Head of caudate nucleus (tissue), 42 donors: ENCODE measurements at regions not wholly inside any gene's neighbourhood (a gene's known extent, or its start where the extent isn't known, plus 50 kb on each side); places are given as distances from the start of the nearest gene placed in this dataset.
"Not testable (repeated sequence)": the region's sequence is repeated elsewhere in the genome, so short reads cannot be mapped to it uniquely, and the experiment has no call there.

ENCODE experiments used
- DNase-seq, 42 donors: peaks; one replicate each; pipeline versions ENCODE4 v3.0.0 to v3.0.0-alpha.2; 2020 to 2021; ENCODE audit warnings: mixed read lengths in 7 of 42
- intact Hi-C: fragments of 100-400 bp; cut with DNase I; formaldehyde crosslinking; loops from one replicate; pipeline ENCODE4 v1.15.0; 2022

DNA sequence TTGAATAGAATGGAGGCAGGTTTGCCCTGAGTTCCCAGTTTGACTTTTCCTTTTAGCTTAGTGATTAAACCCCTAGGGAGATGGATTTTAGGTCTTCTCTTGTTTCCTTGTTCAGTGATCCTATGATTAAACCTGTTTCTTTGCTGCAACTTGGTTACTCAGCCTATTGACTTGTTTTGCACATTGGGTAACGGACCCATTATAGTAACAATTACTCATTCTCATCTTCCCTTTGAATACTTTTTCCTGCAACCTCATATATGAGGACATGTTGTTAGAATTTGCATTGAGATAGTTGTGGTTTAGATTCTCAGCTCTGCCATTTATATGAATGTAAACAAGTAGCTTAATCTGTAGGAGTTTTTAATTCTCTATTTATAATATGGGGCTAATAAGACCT is 489.2 kb upstream of the CNTN5 start:
- no peak for DNase-seq
- intact Hi-C loops: no loop called here

DNA sequence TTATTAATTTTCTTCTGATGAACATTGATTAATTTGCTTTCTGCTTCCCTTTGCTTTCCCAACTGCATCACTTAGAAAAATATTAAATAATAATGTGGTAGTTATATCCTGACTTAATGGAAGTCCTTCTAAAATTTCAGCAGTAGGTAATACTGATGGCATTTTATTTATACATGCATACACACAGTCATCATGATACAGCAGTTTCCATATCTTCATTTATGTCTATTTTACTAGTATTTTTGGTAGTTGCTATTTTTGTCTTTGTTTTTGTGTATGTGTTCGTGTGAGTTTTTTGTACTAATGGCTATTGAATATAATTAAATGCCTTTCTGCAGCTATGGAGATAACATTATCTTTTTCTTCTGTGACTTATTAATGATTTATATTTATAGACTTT is 484.7 kb upstream of the CNTN5 start:
- intact Hi-C loops: no loop called here
- DNase-seq: no peak

DNA sequence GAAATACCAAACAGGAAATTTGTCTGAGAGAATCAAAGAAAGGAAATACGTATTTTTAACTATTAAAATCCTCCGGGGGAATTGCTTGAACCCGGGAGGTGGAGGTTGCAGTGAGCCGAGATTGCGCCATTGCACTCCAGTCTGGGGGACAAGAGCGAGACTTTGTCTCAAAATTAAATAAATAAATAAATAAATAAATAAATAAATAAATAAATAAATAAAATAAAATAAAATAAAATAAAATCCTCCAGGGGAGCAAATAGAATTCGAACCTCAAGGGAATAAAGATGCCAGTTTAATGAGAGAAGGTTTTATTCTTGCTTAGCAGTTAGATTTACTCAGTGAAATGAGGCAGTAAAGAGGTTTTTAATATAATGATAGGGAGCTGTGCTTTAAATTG is 482.4 kb upstream of the CNTN5 start:
- DNase-seq, intact Hi-C loops: not testable (repeated sequence)

DNA sequence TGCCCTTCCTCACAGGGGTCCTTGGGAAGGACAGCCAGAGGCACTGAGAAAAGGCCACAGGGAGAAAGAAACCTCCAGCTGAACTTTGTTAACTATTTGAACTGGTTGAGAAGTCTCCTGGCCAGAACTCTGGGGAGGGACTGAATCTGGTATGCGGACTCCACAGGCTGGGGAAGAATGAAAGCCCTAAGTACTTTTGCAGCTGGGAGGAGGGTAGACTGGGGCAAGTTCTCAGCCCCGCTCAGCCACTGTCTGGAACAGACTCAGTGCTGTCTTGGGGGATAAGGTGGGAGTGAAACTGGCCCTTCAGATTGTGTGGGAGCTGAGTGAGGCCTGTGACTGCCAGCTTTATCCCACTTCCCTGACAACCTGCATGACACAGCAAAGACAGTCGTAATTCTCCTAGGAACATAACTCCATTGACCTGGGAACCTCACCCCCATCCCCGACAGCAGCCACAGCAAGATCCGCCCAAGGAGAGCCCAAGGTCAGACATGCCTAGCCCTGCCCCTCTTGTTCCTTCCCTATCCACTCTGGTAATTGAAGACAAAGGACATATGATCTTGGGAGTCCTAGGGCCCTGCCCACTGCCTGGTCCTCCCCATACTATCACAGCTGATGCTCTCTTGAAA is 475.1 kb upstream of the CNTN5 start:
- DNase-seq: no peak
- intact Hi-C loops: no loop called here

DNA sequence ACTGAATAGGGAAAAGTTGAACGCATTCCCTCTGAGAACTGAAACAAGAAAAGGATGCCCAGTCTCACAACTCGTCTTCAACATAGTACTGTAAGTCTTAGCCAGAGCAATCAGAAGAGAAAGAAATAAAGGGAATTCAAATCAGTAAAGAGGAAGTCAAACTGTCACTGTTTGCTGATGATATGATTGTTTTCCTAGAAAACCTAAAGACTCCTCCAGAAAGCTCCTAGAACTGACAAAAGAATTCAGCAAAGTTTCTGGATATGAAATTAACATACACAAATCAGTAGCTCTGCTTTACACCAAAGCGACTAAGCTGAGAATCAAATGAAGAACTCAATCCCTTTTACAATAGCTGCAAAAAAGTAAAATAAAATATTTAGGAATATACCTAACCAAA is 471.2 kb upstream of the CNTN5 start:
- DNase-seq: no peak
- intact Hi-C loops: no loop called here

DNA sequence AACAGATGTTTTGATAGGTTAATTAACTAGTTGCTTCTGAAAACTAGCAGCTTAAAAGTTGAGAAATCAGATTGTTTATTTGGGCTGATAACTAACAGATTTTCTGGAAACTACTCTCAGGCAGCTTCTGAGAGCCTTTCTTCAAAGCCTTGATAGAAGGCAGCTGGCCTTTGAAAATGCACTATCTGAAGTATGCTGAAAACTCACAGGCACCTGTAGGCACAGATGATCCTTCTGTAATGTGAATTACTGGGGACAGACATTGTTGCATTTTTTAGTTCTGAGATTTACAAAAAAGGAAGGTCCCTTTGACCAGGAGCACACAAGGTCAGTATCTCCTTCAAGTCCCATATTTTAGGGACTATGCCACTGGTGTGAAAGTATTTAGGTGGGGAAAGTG is 460.8 kb upstream of the CNTN5 start:
- intact Hi-C loops: no loop called here
- DNase-seq: no peak

DNA sequence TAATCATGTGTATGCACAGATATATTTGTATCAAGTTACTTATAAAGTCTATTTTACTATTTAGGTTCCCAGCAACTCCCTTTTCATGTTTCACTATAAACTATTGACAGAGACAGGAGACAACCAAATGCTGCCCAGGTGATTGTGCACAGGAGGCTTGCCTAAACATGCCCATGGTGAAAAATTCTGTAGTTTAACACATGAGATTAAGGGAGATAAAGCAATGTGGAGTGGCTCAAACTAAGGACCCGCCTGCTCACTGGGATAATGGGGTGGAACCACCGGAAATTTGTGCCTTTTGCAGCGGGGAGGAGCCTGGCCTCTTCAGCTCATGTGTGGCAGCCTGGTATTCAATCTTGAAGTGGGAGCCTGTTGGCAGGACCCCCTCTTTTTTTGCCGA is 459.5 kb upstream of the CNTN5 start:
- intact Hi-C loops: no loop called here
- DNase-seq: no peak

DNA sequence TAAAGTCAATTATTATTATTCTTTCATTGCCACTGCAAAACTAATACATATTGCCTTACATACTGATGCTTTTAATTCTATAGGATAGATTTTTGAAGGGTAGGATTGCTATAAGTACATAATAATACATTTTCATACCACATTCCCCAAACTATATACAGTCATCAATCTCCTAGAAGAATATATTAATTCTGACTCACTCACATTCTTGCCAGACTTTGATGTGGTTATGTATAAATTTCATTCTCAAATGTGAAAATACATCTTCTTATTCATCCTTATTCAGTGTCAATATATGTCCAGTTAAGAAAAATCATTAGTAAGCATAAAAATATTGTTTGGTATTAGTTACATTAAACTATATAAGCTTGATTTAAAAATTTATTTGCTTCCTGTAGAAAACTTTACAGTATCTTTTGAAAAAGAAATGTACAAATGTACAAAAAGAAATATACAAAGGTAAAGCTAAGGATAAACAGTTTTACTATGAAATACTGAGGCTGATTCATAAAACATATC is 458.8 kb upstream of the CNTN5 start:
- intact Hi-C loops: no loop called here

DNA sequence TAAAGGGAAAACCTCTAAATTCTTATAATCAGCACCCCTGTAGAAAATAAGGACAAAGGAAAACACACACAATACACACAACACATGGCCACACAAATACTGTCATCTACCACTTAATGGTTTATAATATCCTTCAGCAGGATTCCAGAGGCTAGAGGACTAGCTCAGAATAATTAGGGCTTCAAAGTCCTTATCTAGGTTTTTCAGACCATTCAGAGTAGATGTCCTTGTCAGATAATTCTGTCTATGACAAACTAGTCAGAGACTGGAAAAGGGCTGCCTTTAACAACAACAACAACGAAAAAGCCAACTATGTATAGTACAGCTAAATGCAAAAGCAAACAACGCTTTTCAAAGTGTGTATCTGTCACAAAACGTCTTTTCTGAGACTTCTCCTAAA is 456.5 kb upstream of the CNTN5 start:
- intact Hi-C loops: no loop called here
- DNase-seq: no peak

More for the DNA sequence above, 458.8 kb upstream of the CNTN5 start:
- no peak for DNase-seq

DNA sequence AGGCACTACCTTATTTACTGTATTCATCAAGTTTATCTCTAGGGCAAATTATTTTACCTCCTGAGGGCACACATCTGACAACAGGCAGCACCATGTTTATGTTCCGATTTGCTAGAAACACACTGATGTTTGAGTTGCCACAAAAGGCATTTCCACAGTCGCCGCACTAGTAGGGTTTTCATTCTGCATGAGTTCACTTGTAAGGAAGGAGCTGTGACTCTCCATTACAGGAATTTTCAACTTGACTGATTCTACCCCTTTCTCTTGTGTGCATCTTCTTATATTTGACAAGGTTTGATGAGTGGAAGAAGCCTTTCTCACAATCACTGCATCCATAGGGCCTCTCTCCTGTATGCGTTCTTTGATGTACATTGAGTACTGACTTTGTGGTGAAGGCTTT is 455.9 kb upstream of the CNTN5 start:
- DNase-seq: no peak
- intact Hi-C loops: no loop called here

DNA sequence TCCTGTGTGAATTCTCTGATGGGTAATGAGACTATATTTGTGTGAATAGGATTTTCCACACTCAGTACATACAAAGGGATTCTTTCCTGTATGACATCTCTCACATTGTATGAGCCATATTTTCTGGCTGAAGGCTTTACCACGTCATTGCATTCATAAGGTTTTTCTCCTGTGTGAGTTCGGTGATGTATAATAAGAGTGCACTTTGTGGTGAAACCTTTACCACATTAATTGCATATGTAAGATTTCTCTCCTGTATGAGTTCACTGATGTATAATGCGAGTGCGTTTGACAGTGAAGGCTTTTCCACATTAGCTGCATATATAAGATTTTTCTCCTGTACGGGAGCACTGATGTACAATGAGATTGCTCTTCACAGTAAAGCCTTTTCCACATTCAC is 455.4 kb upstream of the CNTN5 start:
- no peak for DNase-seq
- intact Hi-C loops: no loop called here

DNA sequence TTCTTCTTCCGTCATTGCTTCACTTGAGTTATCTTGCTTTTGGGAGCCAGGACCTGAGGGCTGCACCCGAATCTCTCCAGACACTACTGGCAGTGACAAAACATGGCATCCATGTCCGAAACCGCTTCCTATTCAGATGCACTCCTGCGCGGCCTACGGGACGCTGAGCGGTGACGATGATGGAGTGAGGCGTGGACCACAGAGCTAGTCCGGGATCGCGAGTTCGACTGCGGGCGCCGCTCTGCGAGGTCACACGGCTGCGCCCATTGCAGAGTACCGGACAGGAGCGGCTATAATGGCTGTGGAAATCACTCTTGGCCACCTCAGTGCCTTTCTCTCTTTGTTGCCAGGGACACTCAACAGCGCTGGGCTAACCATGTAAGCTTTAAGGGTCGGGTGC is 453.8 kb upstream of the CNTN5 start:
- no peak for DNase-seq
- intact Hi-C loops: no loop called here

DNA sequence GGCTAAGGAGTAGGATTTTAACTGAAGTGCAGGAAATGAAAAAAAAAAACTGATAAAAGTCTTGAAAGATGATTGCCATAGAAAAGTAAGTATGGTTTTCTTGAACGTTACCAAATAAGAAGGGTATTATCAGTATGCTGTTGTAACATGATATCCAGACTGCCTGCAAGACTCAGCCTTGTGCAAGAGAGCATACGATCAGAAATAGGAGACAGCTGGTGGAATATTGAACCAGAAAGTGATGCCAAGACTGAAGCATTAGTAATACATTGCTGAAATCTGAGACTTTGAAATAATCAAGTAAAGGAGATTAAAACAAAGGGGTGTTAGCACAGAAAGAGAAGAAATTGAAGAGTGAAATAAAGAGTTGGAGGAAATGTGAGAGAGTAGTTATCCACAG is 452.7 kb upstream of the CNTN5 start:
- intact Hi-C loops: no loop called here

DNA sequence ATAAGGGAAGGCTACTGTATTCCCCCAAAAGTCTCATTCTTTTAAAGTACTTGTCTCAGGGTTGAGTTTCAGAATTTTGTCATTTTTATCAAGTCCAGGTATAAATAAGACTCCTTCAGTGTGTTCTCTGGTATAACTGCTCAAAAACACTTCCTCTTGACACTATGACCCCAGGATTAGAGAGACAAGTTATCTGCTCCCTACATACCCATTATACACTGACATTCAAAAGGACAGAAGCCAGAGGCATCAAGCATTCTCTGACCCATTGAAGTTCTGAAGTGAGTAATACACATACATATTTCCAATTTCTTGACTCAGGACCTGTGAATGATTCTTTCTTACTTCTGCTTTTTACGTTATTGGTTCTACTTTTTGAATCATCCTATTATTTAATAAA is 447.8 kb upstream of the CNTN5 start:
- intact Hi-C loops: no loop called here
- no peak for DNase-seq

More for the DNA sequence above, 452.7 kb upstream of the CNTN5 start:
- DNase-seq: no peak

DNA sequence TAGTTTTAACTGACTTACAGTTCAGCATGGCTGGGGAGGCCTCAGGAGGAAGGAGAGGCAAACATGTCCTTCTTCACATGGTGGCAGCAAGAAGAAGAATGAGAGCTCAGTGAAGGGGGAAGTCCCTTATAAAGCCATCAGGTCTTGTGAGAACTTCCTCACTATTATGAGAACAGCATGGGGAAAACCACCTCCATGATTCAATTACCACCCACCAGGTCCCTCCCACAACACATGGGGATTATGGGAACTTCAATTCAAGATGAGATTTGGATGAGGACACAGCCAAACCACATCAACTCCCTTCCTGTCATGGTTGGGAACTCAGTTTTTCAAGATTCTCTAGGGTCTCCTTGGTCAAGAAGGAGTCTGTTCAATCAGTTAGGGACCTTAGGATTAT is 432.9 kb upstream of the CNTN5 start:
- intact Hi-C loops: no loop called here
- no peak for DNase-seq

DNA sequence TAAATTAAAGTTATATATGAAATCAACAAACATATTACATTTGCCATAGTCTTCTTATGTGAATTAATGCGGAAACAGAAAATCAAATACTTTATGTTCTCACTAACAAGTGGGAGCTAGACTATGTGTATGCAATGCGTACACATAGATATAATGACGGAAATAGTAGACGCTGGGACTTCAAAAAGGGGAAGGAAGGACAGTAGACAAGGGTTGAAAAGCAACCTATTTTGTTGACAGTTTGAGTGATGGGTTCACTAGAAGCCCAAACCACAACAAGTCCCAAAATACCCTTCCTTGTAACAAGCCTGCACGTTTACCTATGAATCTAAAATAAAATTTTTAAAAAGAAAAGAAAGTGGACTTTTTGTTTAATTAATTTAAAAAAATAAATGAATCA is 430.8 kb upstream of the CNTN5 start:
- DNase-seq: no peak
- intact Hi-C loops: no loop called here

DNA sequence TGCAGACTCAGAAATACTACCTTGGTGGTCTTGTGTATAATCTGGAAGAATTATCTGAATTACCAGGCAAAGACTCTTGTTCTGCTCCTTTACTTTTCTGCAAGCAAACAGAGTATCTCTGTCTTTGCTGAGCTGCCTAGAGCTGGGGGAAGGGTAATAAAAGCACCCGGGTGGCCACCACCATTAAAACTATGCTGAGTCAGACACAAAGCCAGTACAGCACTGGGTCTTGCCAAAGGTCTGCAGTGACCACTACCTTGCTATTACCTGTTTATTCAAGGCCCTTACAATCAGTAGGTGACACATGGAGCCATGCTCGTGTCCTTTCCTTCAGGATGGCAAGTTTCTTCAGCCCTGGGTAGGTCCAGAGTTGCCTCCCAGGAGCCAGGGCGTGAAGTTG is 420.6 kb upstream of the CNTN5 start:
- no peak for DNase-seq
- intact Hi-C loops: no loop called here

DNA sequence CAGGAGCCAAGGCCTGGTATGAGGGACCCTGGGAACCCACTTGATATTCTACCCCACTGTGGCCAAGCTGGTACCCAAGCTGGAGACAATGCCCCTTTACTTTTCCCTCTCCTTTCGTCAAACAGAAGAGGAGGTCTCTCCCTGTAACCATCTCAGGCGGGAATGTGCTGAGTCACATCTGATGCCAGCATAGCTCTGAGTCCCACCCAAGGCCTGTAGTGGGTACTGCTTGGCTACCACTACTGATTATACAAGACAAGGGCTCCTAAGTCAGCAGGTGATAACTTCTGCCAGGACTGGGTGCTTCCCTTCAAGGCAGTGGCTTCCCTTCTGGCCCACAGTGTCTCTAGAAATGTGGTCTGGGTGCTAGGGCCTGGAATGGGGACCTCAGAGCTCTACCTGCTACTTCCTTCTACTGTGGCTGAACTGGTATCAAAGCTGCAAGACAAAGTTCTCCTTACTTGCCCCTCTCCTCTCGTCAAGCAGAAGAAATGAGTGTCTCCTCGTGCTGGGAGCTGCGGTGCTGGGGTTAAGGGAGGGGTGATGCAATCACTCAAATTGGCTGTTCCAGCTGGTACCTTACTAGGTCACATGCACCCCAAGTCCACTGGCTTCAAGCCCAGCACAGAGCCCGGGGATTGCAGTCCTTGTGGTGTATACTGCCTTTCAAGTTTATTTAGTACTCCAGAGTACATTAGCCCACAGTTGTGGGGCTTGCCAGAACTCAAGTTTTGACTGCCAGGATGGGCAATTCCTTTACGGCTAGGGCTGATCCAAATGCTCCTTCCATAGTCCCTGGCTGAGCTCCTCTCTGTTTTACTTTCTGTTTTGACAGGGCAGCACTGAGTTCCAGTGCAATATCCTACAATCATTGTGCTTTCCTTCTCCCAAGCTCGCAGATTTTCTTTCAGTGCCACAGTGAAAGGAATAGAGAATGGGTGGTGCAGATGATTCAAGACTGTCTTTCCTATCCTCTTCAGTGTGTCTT is 419.7 kb upstream of the CNTN5 start:
- intact Hi-C loops: no loop called here
- peak in 17 of 42 donors; percentile 5 to 55 (median 24) for DNase-seq

DNA sequence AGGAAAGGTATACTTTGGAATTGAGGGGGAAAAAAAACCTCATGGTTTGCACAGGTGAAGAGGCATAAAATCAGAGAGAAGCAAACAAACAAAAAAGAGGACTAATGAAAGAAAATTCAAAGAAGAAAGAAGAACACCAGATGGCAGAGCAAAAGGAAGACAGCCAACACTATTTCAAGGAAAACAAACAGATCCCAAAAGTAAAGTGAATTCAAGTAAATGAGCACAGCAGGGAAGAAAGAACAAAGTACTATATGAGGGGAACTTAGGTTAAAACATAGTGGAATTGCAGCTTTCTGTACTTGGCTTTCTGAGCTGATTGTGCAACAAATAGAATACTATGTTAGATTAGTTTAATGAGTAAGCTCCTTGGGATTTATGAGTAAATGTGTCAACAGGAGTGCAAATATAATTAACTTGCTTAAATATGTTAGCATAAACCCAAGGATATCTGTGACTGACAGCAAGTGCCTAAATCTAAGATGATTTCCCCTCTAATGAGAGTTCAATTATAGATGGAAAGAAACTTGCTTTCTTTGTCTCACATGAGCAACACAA is 404.6 kb upstream of the CNTN5 start:
- intact Hi-C loops: no loop called here
- DNase-seq: no peak

DNA sequence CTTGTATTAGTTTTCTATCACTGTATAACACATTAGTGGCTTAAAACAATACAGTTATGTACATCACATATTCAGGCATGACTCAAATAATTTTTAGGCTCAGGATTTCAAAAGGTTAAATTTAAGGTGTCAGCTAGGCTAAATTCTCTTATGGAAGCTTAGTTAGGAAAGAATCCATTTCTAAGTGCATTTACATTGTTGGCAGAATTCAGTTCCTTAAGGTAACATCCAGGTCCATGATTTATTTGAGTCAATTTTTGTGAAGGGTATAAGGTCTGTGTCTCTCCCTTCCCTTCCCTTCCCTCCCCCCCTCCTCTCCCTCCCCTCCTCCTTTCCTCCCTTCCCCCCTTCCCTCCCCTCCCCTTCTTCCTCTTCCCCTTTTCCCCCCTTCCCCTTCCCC is 399.0 kb upstream of the CNTN5 start:
- intact Hi-C loops: no loop called here
- no peak for DNase-seq
